Neural cell (in vitro differentiated cells): ENCODE measurements at regions not wholly inside any gene's neighbourhood (a gene's known extent, or its start where the extent isn't known, plus 50 kb on each side); places are given as distances from the start of the nearest gene placed in this dataset.

ENCODE experiments used
- CTCF ChIP-seq: fragments of 450-650 bp; IDR thresholded peaks from 2 replicates; pipeline ENCODE4 v1.5.1; 2014; ENCODE audit warnings: antibody characterized with exemption, mild to moderate bottlenecking, moderate library complexity; ENCODE audit not compliant: poor library complexity, severe bottlenecking
- POLR2AphosphoS5 ChIP-seq: IDR thresholded peaks from 2 replicates; pipeline ENCODE4 v1.6.1; 2012
- SMC3 ChIP-seq: fragments of 450-650 bp; conservative IDR thresholded peaks from 2 replicates; pipeline ENCODE4 v1.6.1; 2014; ENCODE audit warnings: antibody characterized with exemption, mild to moderate bottlenecking, moderate library complexity; ENCODE audit not compliant: poor library complexity
- TAF1 ChIP-seq: IDR thresholded peaks from 2 replicates; pipeline ENCODE4 v1.6.1; 2012; ENCODE audit warnings: low read depth

GRCh38 chr2:41694536-41695049 lies 353.2 kb upstream of the PKDCC start:
- TF ChIP-seq CTCF (no peak), SMC3 (no peak), POLR2AphosphoS5 (no peak), TAF1 (no peak)
